ENCODE measurements at regions not wholly inside any gene's neighbourhood (a gene's known extent, or its start where the extent isn't known, plus 50 kb on each side); places are given as distances from the start of the nearest gene placed in this dataset.

- Mint-ChIP-seq H3K27me3 (ENCODE audit: insufficient read depth, low read depth, poor library complexity) (peaks cover 7% of the 10 kb centered on the region), H3K27ac (no peak overlapping the region), H3K4me3 (no peak overlapping the region), H3K9me3 (peaks cover 100% of the 10 kb centered on the region), H3K4me1 (no peaks in the 10 kb centered on the region), H3K36me3 (ENCODE audit: low read depth) (peaks cover 40% of the 10 kb centered on the region)
- Histone ChIP-seq H3K27ac (ENCODE audit: low read depth) (no peak overlapping the region), H3K9me2 (ENCODE audit: insufficient read depth) (no peaks in the 10 kb centered on the region), H2AFZ (no peak overlapping the region), H3K27me3 (ENCODE audit: insufficient read depth) (no peaks in the 10 kb centered on the region), H3K79me2 (replicated peaks; ENCODE audit: insufficient read depth) (no peaks in the 10 kb centered on the region), H3K4me3 (no peak overlapping the region), H3K4me2 (no peak overlapping the region), H3K4me1 (ENCODE audit: insufficient read depth) (no peaks in the 10 kb centered on the region), H3F3A (replicated peaks; ENCODE audit: low read depth) (no peaks in the 10 kb centered on the region), H4K20me1 (replicated peaks; ENCODE audit: insufficient read depth) (no peaks in the 10 kb centered on the region), H3K36me3 (ENCODE audit: insufficient read depth) (no peaks in the 10 kb centered on the region; the same call in 1 of the 2 replicates)
- DNase-seq (ENCODE audit: low spot score) = no peak
- TF ChIP-seq EZH2 (IDR thresholded peaks at IDR 0.05; ENCODE audit: low read depth, unreplicated experiment) = no peak
- TF ChIP-seq EZH2phosphoT487 (IDR thresholded peaks at IDR 0.05; ENCODE audit: unreplicated experiment) = no peak
- TF ChIP-seq CREB1 (CRISPR knock-in tag; IDR thresholded peaks at IDR 0.05; ENCODE audit: low read depth) = no peak
- TF ChIP-seq CTCF (conservative IDR thresholded peaks at IDR 0.05; ENCODE audit: low read depth in 2 of 2) = no peak
- no peak for TF ChIP-seq ZNF462 (CRISPR knock-in tag; IDR thresholded peaks at IDR 0.05)
- no peak for TF ChIP-seq ZNF331 (CRISPR knock-in tag; IDR thresholded peaks at IDR 0.05; ENCODE audit: low read depth)
- no peak for TF ChIP-seq ZNF114 (CRISPR knock-in tag; IDR thresholded peaks at IDR 0.05)
- TF ChIP-seq JUNB (IDR thresholded peaks at IDR 0.05; ENCODE audit: unreplicated experiment) = no peak
- no peak for TF ChIP-seq ETS1 (IDR thresholded peaks at IDR 0.05)
- TF ChIP-seq REST (IDR thresholded peaks at IDR 0.05; ENCODE audit: unreplicated experiment) = no peak
- TF ChIP-seq NANOG (IDR thresholded peaks at IDR 0.05; ENCODE audit: borderline replicate concordance) = no peak
- no peak for TF ChIP-seq POLR2AphosphoS5 (IDR thresholded peaks at IDR 0.05; ENCODE audit: low read depth)
- no peak for ATAC-seq
Observed at GRCh38 chr7:67805921-67806471, 809.4 kb downstream of the TYW1 start.
